ENCODE measurements at regions not wholly inside any gene's neighbourhood (a gene's known extent, or its start where the extent isn't known, plus 50 kb on each side); places are given as distances from the start of the nearest gene placed in this dataset.

GRCh38 chr5:125575891-125576505, 829.6 kb upstream of the ZNF608 start:
- CTCF ChIA-PET, result no interaction called here
- POLR2A ChIA-PET, result no interaction called here
- Mint-ChIP-seq H3K4me1 (ENCODE audit: low read depth) (no peaks in the 10 kb centered on the region), H3K27ac (no peak overlapping the region), H3K36me3 (ENCODE audit: low read depth) (no peaks in the 10 kb centered on the region), H3K27me3 (no peaks in the 10 kb centered on the region), H3K9me3 (peaks cover 3% of the 10 kb centered on the region), H3K4me3 (no peak overlapping the region)
- Histone ChIP-seq H3K36me3 (ENCODE audit: insufficient read depth, low read length) (no peaks in the 10 kb centered on the region), H3K9me3 (ENCODE audit: control insufficient read depth in 1 of 2, insufficient read depth in 1 of 2, low read length in 2 of 2) (peaks cover 0 to 3% of the 10 kb centered on the region in 2 experiments), H3K27ac (ENCODE audit: low read depth in 1 of 2, low read length in 2 of 2) (no peak overlapping the region), H3K27me3 (ENCODE audit: control insufficient read depth in 1 of 2, insufficient read depth in 2 of 2, low read length in 2 of 2) (no peaks in the 10 kb centered on the region), H3K4me1 (ENCODE audit: insufficient read depth, low read length) (no peaks in the 10 kb centered on the region), H3K4me3 (ENCODE audit: low read length) (no peak overlapping the region)
- TF ChIP-seq, protein P1, sequence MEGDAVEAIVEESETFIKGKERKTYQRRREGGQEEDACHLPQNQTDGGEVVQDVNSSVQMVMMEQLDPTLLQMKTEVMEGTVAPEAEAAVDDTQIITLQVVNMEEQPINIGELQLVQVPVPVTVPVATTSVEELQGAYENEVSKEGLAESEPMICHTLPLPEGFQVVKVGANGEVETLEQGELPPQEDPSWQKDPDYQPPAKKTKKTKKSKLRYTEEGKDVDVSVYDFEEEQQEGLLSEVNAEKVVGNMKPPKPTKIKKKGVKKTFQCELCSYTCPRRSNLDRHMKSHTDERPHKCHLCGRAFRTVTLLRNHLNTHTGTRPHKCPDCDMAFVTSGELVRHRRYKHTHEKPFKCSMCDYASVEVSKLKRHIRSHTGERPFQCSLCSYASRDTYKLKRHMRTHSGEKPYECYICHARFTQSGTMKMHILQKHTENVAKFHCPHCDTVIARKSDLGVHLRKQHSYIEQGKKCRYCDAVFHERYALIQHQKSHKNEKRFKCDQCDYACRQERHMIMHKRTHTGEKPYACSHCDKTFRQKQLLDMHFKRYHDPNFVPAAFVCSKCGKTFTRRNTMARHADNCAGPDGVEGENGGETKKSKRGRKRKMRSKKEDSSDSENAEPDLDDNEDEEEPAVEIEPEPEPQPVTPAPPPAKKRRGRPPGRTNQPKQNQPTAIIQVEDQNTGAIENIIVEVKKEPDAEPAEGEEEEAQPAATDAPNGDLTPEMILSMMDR (IDR thresholded peaks at IDR 0.05), result no peak
- DNase-seq (no peak), ATAC-seq (ENCODE audit: poor library complexity) (no peak)
- intact Hi-C loops (cut with DNase I, micrococcal nuclease), result no loop called here

DNA sequence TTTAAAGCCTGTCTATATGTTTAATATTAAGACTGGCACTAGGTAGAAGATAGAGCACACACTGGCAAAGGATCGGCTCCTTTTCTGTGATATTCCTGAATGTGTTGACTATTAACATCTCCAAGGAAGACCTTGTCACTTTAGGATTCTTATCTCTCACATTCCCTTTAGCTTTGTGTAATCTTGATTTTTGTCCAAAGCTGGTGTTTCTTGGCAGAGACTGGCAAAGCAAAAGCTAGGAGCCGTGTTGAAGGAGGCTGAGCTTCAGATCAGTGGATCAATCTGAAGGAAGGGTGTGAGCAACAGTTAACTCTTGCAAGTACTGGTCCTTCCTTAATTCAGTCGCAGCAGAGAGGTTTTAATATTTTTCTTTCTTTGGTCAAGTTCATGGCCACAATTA, 830.4 kb upstream of the ZNF608 start:
- Mint-ChIP-seq H3K36me3 (ENCODE audit: low read depth) (no peaks in the 10 kb centered on the region), H3K9me3 (peaks cover 3% of the 10 kb centered on the region), H3K27me3 (no peaks in the 10 kb centered on the region), H3K4me1 (ENCODE audit: low read depth) (no peaks in the 10 kb centered on the region), H3K27ac (no peak overlapping the region), H3K4me3 (no peak overlapping the region)
- DNase-seq (no peak), ATAC-seq (ENCODE audit: poor library complexity) (no peak)
- no peak overlapping the region for H3K4me3 ChIP-seq (ENCODE audit: low read length)
- CTCF ChIA-PET, result no interaction called here
- H3K27ac ChIP-seq (ENCODE audit: low read depth in 1 of 2, low read length in 2 of 2), result no peak overlapping the region
- H3K27me3 ChIP-seq (ENCODE audit: control insufficient read depth in 1 of 2, insufficient read depth in 2 of 2, low read length in 2 of 2), result no peaks in the 10 kb centered on the region
- H3K36me3 ChIP-seq (ENCODE audit: insufficient read depth, low read length), result no peaks in the 10 kb centered on the region
- POLR2A ChIA-PET, result no interaction called here
- intact Hi-C loops (cut with DNase I, micrococcal nuclease), result no loop called here
- no peaks in the 10 kb centered on the region for H3K4me1 ChIP-seq (ENCODE audit: insufficient read depth, low read length)
- peaks cover 0 to 3% of the 10 kb centered on the region in 2 experiments for H3K9me3 ChIP-seq (ENCODE audit: control insufficient read depth in 1 of 2, insufficient read depth in 1 of 2, low read length in 2 of 2)
- TF ChIP-seq, protein P1 (IDR thresholded peaks at IDR 0.05), result no peak

GRCh38 chr5:125578551-125578950, 832.1 kb upstream of the ZNF608 start:
- Mint-ChIP-seq H3K4me1 (ENCODE audit: low read depth) (no peaks in the 10 kb centered on the region), H3K27me3 (no peaks in the 10 kb centered on the region), H3K36me3 (ENCODE audit: low read depth) (no peaks in the 10 kb centered on the region), H3K4me3 (no peak overlapping the region), H3K27ac (no peak overlapping the region), H3K9me3 (peaks cover 3% of the 10 kb centered on the region)
- ChIA-PET POLR2A (no interaction called here), CTCF (no interaction called here)
- Histone ChIP-seq H3K4me1 (ENCODE audit: insufficient read depth, low read length) (no peaks in the 10 kb centered on the region), H3K36me3 (ENCODE audit: insufficient read depth, low read length) (no peaks in the 10 kb centered on the region), H3K27ac (ENCODE audit: low read depth in 1 of 2, low read length in 2 of 2) (no peak overlapping the region), H3K4me3 (ENCODE audit: low read length) (no peak overlapping the region), H3K27me3 (ENCODE audit: control insufficient read depth in 1 of 2, insufficient read depth in 2 of 2, low read length in 2 of 2) (no peaks in the 10 kb centered on the region), H3K9me3 (ENCODE audit: control insufficient read depth in 1 of 2, insufficient read depth in 1 of 2, low read length in 2 of 2) (peaks cover 0 to 3% of the 10 kb centered on the region in 2 experiments)
- DNase-seq (no peak), ATAC-seq (ENCODE audit: poor library complexity) (no peak)
- TF ChIP-seq, protein P1 (IDR thresholded peaks at IDR 0.05), result no peak
- intact Hi-C loops (cut with DNase I, micrococcal nuclease), result no loop called here

Data from CD4-positive, alpha-beta T cell (primary cell).